H9 (cell line): ENCODE measurements at regions not wholly inside any gene's neighbourhood (a gene's known extent, or its start where the extent isn't known, plus 50 kb on each side); places are given as distances from the start of the nearest gene placed in this dataset.
A peak's percentile ranks its signal among the peaks of the same experiment; 100 is the strongest.

ENCODE experiments used
- DNase-seq: peaks from one replicate; pipeline ENCODE4 v3.0.0-alpha.2; 2017
- H2AFZ ChIP-seq: one replicate; pipeline ENCODE4 v1.6.1; 2013; ENCODE audit warnings: mild to moderate bottlenecking, low read length, control low read depth, moderate library complexity
- H2AK5ac ChIP-seq: 2 replicates; pipeline ENCODE4 v1.6.1; 2013; ENCODE audit warnings: low read length, control low read depth, mixed read lengths; ENCODE audit not compliant: insufficient read length
- H2BK120ac ChIP-seq: one replicate; pipeline ENCODE4 v1.6.1; 2013; ENCODE audit warnings: low read depth, mild to moderate bottlenecking, low read length, control low read depth, inconsistent platforms; ENCODE audit not compliant: poor library complexity, severe bottlenecking
- H2BK12ac ChIP-seq: 2 replicates; pipeline ENCODE4 v1.6.1; 2013; ENCODE audit warnings: low read length, control low read depth, mixed read lengths, low read depth; ENCODE audit not compliant: insufficient read length
- H2BK15ac ChIP-seq: 2 replicates; pipeline ENCODE4 v1.6.1; 2013; ENCODE audit warnings: low read depth, low read length, control low read depth
- H2BK20ac ChIP-seq: one replicate; pipeline ENCODE4 v1.6.1; 2013; ENCODE audit warnings: low read depth, mild to moderate bottlenecking, low read length, control low read depth, inconsistent platforms; ENCODE audit not compliant: poor library complexity, severe bottlenecking
- H2BK5ac ChIP-seq: 2 replicates; pipeline ENCODE4 v1.6.1; 2013; ENCODE audit warnings: low read length, control low read depth, mixed read lengths; ENCODE audit not compliant: insufficient read length
- H3K14ac ChIP-seq: 2 replicates; pipeline ENCODE4 v1.6.1; 2013; ENCODE audit warnings: low read length, control low read depth; ENCODE audit not compliant: insufficient read depth
- H3K18ac ChIP-seq: 2 replicates; pipeline ENCODE4 v1.6.1; 2013; ENCODE audit warnings: low read depth, mild to moderate bottlenecking, mixed read lengths, low read length, control low read depth; ENCODE audit not compliant: insufficient read length
- H3K23ac ChIP-seq: 2 replicates; pipeline ENCODE4 v1.6.1; 2013; ENCODE audit warnings: low read length, control low read depth, mixed read lengths, low read depth; ENCODE audit not compliant: insufficient read length
- H3K23me2 ChIP-seq: 2 replicates; pipeline ENCODE4 v1.6.1; 2013; ENCODE audit warnings: low read depth, mild to moderate bottlenecking, mixed read lengths, low read length, control low read depth; ENCODE audit not compliant: insufficient read length, poor library complexity, severe bottlenecking
- H3K27ac ChIP-seq: 2 replicates; pipeline ENCODE4 v1.5.1; 2013; ENCODE audit warnings: low read length, control low read depth, mixed read lengths, low read depth; ENCODE audit not compliant: insufficient read length
- H3K27me3 ChIP-seq: 2 replicates; pipeline ENCODE4 v1.6.1; 2013; ENCODE audit warnings: low read length, control low read depth, inconsistent platforms; ENCODE audit not compliant: insufficient read depth
- H3K4ac ChIP-seq: 2 replicates; pipeline ENCODE4 v1.6.1; 2013; ENCODE audit warnings: low read depth, mild to moderate bottlenecking, control low read depth, inconsistent platforms, low read length, moderate library complexity
- H3K4me1 ChIP-seq: 2 replicates; pipeline ENCODE4 v1.6.1; 2013; ENCODE audit warnings: low read length, control low read depth, inconsistent platforms; ENCODE audit not compliant: insufficient read depth
- H3K4me2 ChIP-seq: 2 replicates; pipeline ENCODE4 v1.6.1; 2013; ENCODE audit warnings: low read length, control low read depth, mixed read lengths; ENCODE audit not compliant: insufficient read length, insufficient read depth
- H3K56ac ChIP-seq: 2 replicates; pipeline ENCODE4 v1.6.1; 2013; ENCODE audit warnings: low read depth, mild to moderate bottlenecking, mixed read lengths, low read length, control low read depth; ENCODE audit not compliant: insufficient read length
- H3K79me1 ChIP-seq: 2 replicates; pipeline ENCODE4 v1.6.1; 2013; ENCODE audit warnings: low read depth, mild to moderate bottlenecking, moderate library complexity, low read length, control low read depth, inconsistent platforms; ENCODE audit not compliant: insufficient read depth, poor library complexity, severe bottlenecking
- H3K79me2 ChIP-seq: 2 replicates; pipeline ENCODE4 v1.6.1; 2013; ENCODE audit warnings: low read length, control low read depth, inconsistent platforms; ENCODE audit not compliant: insufficient read depth
- H3K9ac ChIP-seq: 2 replicates; pipeline ENCODE4 v1.6.1; 2013; ENCODE audit warnings: low read length, control low read depth, mixed read lengths; ENCODE audit not compliant: insufficient read length; ENCODE audit errors: extremely low read depth
- H3K9me3 ChIP-seq: one replicate; pipeline ENCODE4 v1.6.1; 2013; ENCODE audit warnings: low read depth, low read length, inconsistent platforms; ENCODE audit not compliant: control insufficient read depth
- H3T11ph ChIP-seq: one replicate; pipeline ENCODE4 v1.6.1; 2013; ENCODE audit warnings: mild to moderate bottlenecking, low read length, control low read depth, inconsistent platforms
- H4K20me1 ChIP-seq: one replicate; pipeline ENCODE4 v1.6.1; 2013; ENCODE audit not compliant: control insufficient read depth, insufficient read length, insufficient read depth
- H4K5ac ChIP-seq: 2 replicates; pipeline ENCODE4 v1.6.1; 2013; ENCODE audit warnings: low read depth, mild to moderate bottlenecking, mixed read lengths, low read length, control low read depth; ENCODE audit not compliant: insufficient read length
- H4K8ac ChIP-seq: replicated peaks from 2 replicates; pipeline ENCODE4 v1.6.1; 2013; ENCODE audit warnings: low read length, control low read depth, mixed read lengths, low read depth; ENCODE audit not compliant: insufficient read length
- H4K91ac ChIP-seq: 2 replicates; pipeline ENCODE4 v1.6.1; 2013; ENCODE audit warnings: low read depth, mild to moderate bottlenecking, moderate library complexity, mixed read lengths, low read length, control low read depth; ENCODE audit not compliant: insufficient read length
- H3K27ac Mint-ChIP-seq, 3 experiments: 2 replicates in 2 of 3; 3 replicates in 1 of 3; pipeline ENCODE4 v1.8.0; 2020 to 2021; ENCODE audit warnings: mixed read lengths in 3 of 3, mild to moderate bottlenecking in 1 of 3, moderate library complexity in 1 of 3
- H3K27me3 Mint-ChIP-seq: 2 replicates; pipeline ENCODE4 v1.8.0; 2021; ENCODE audit warnings: low read depth, mild to moderate bottlenecking, moderate library complexity, mixed read lengths
- H3K36me3 Mint-ChIP-seq, 3 experiments: 2 replicates in 2 of 3; 3 replicates in 1 of 3; pipeline ENCODE4 v1.8.0; 2020 to 2021; ENCODE audit warnings: low read depth in 3 of 3, mixed read lengths in 3 of 3; ENCODE audit not compliant: insufficient read depth in 1 of 3
- H3K4me1 Mint-ChIP-seq, 2 experiments: 2 replicates each; pipeline ENCODE4 v1.8.0; 2020; ENCODE audit warnings: mixed read lengths in 2 of 2
- H3K4me3 Mint-ChIP-seq, 2 experiments: 2 replicates in 1 of 2; 3 replicates in 1 of 2; pipeline ENCODE4 v1.8.0; 2020 to 2021; ENCODE audit warnings: mild to moderate bottlenecking in 2 of 2, mixed read lengths in 2 of 2, moderate library complexity in 1 of 2
- H3K9me3 Mint-ChIP-seq, 2 experiments: 2 replicates in 1 of 2; 3 replicates in 1 of 2; pipeline ENCODE4 v1.8.0; 2020; ENCODE audit warnings: mild to moderate bottlenecking in 2 of 2, mixed read lengths in 2 of 2, moderate library complexity in 1 of 2
- WGBS: extraction: QIAGEN DNeasy Blood & Tissue Kit; methylation state at CpG from one replicate; pipeline ENCODE4 v1.1.7; 2013; ENCODE audit warnings: missing lambda C conversion rate, low lambda C conversion rate, mixed read lengths; ENCODE audit not compliant: insufficient read length; ENCODE audit errors: extremely low coverage; 5-methylcytosine and 5-hydroxymethylcytosine counted together
- TF ChIP-seq, protein P1 (sequence below): fragments of 200-600 bp; sonication (generic); conservative IDR thresholded peaks from 3 replicates; pipeline ENCODE4 v1.8.0; 2021; ENCODE audit warnings: antibody characterized with exemption, mild to moderate bottlenecking

GRCh38 chr5:147061431-147061830 lies 173.4 kb upstream of the STK32A start:
- H4K8ac ChIP-seq = no peak overlapping the region
- no peak overlapping the region for H3K9ac ChIP-seq
- H3K4me2 ChIP-seq = no peak overlapping the region
- no peaks in the 10 kb centered on the region for H3K9me3 ChIP-seq
- no peak overlapping the region for H3K18ac ChIP-seq
- H3K79me1 ChIP-seq = no peaks in the 10 kb centered on the region
- no peak for DNase-seq
- H3K27ac ChIP-seq = no peak overlapping the region
- H3K23ac ChIP-seq = no peak overlapping the region
- Mint-ChIP-seq H3K27me3 (no peaks in the 10 kb centered on the region; the same call in 1 of the 2 replicates), H3K4me1 (no peaks in the 10 kb centered on the region), H3K4me3 (no peak overlapping the region), H3K27ac (0 out of 7 replicates have a peak overlapping the region, but pooled peaks of 1 of the 3 experiments have one; percentile 52), H3K36me3 (no peaks in the 10 kb centered on the region), H3K9me3 (no peaks in the 10 kb centered on the region)
- H4K5ac ChIP-seq = no peak overlapping the region
- H2BK5ac ChIP-seq = no peak overlapping the region
- H2BK12ac ChIP-seq = no peak overlapping the region
- TF ChIP-seq, protein P1, sequence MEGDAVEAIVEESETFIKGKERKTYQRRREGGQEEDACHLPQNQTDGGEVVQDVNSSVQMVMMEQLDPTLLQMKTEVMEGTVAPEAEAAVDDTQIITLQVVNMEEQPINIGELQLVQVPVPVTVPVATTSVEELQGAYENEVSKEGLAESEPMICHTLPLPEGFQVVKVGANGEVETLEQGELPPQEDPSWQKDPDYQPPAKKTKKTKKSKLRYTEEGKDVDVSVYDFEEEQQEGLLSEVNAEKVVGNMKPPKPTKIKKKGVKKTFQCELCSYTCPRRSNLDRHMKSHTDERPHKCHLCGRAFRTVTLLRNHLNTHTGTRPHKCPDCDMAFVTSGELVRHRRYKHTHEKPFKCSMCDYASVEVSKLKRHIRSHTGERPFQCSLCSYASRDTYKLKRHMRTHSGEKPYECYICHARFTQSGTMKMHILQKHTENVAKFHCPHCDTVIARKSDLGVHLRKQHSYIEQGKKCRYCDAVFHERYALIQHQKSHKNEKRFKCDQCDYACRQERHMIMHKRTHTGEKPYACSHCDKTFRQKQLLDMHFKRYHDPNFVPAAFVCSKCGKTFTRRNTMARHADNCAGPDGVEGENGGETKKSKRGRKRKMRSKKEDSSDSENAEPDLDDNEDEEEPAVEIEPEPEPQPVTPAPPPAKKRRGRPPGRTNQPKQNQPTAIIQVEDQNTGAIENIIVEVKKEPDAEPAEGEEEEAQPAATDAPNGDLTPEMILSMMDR = no peak
- H4K20me1 ChIP-seq = no peaks in the 10 kb centered on the region
- no peak overlapping the region for H3T11ph ChIP-seq
- no peaks in the 10 kb centered on the region for H3K4me1 ChIP-seq
- no peaks in the 10 kb centered on the region for H3K27me3 ChIP-seq
- no peak overlapping the region for H2BK15ac ChIP-seq
- no peaks in the 10 kb centered on the region for H3K79me2 ChIP-seq
- no peak overlapping the region for H3K56ac ChIP-seq
- no peak overlapping the region for H4K91ac ChIP-seq
- no peak overlapping the region for H2AFZ ChIP-seq
- no peaks in the 10 kb centered on the region for H3K23me2 ChIP-seq
- no peak overlapping the region for H2BK20ac ChIP-seq
- H2BK120ac ChIP-seq = no peak overlapping the region
- no peak overlapping the region for H3K14ac ChIP-seq
- WGBS = no CpG with 5 or more reads among the region's 4 CpGs
- no peak overlapping the region for H2AK5ac ChIP-seq
- H3K4ac ChIP-seq = no peak overlapping the region
